Body of pancreas (tissue), 4 donors: ENCODE measurements at regions not wholly inside any gene's neighbourhood (a gene's known extent, or its start where the extent isn't known, plus 50 kb on each side); places are given as distances from the start of the nearest gene placed in this dataset.

Experiments used
- CTCF ChIP-seq, 7 experiments: fragments of 450-650 bp in 4 of 7; fragments of 200-600 bp in 3 of 7; sonication (generic) in 3 of 7; IDR thresholded peaks; one replicate each; pipeline ENCODE4 v1.5.1; 2016 to 2019; ENCODE audit warnings: antibody characterized with exemption in 7 of 7
- POLR2A ChIP-seq, 3 donors: fragments of 450-650 bp; IDR thresholded peaks; one replicate each; pipeline ENCODE4 v1.6.1; 2016; ENCODE audit warnings: antibody characterized with exemption in 3 of 3, mild to moderate bottlenecking in 2 of 3

GRCh38 chr1:30808067-30808662 is 50.6 kb upstream of the LAPTM5 start:
- no peak for TF ChIP-seq POLR2A (IDR thresholded peaks at IDR 0.05)
- TF ChIP-seq CTCF (IDR thresholded peaks at IDR 0.05): no peak
